HEK293 (cell line): ENCODE measurements at regions not wholly inside any gene's neighbourhood (a gene's known extent, or its start where the extent isn't known, plus 50 kb on each side); places are given as distances from the start of the nearest gene placed in this dataset.

Source experiments
- CTCF ChIA-PET: fragments of 350-600 bp; formaldehyde crosslinking; extraction: SDS; loops from one replicate; lab custom pipeline; 2021; ENCODE audit warnings: antibody characterized with exemption; lab: Yijun Ruan, JAX
- POLR2A ChIA-PET: fragments of 300-600 bp; formaldehyde crosslinking; extraction: SDS; loops from one replicate; lab custom pipeline; 2020; ENCODE audit warnings: antibody characterized with exemption, inconsistent platforms; lab: Yijun Ruan, JAX
- H3K27ac ChIP-seq: fragments of 200-500 bp; sonication (Bioruptor generic); 2 replicates; pipeline ENCODE4 v1.5.1; 2014; ENCODE audit warnings: low read depth, low read length, control low read depth, inconsistent platforms; ENCODE audit errors: extremely low read depth
- H3K36me3 ChIP-seq, 2 experiments: fragments of 200-500 bp in 1 of 2; sonication (Bioruptor generic) in 1 of 2; 1 replicate in 1 of 2; 2 replicates in 1 of 2; pipeline ENCODE4 v1.5.1; 2014 to 2017; ENCODE audit warnings: inconsistent platforms in 2 of 2, low read length in 2 of 2; ENCODE audit not compliant: control insufficient read depth in 2 of 2, insufficient read depth in 1 of 2
- H3K4me1 ChIP-seq: fragments of 200-500 bp; sonication (Bioruptor generic); 2 replicates; pipeline ENCODE4 v1.5.1; 2014; ENCODE audit warnings: mild to moderate bottlenecking, low read length, inconsistent platforms; ENCODE audit not compliant: control insufficient read depth, insufficient read depth
- H3K4me3 ChIP-seq: 2 replicates; pipeline ENCODE4 v1.5.1; 2011; ENCODE audit warnings: low read depth, mild to moderate bottlenecking, control low read depth, low read length, moderate library complexity
- H3K9me3 ChIP-seq: fragments of 200-500 bp; sonication (Bioruptor generic); 2 replicates; pipeline ENCODE4 v1.5.1; 2014; ENCODE audit warnings: low read depth, low read length, inconsistent platforms; ENCODE audit not compliant: control insufficient read depth, insufficient read depth
- ATF2 ChIP-seq: fragments of 450-650 bp; formaldehyde crosslinking; IDR thresholded peaks from 2 replicates; pipeline ENCODE4 v1.5.1; 2016; ENCODE audit warnings: missing biosample characterization, missing genetic modification characterization, low read depth
- BCL6B ChIP-seq: fragments of 450-650 bp; formaldehyde crosslinking; IDR thresholded peaks from 2 replicates; pipeline ENCODE4 v1.5.1; 2017; ENCODE audit warnings: missing biosample characterization, missing genetic modification characterization
- HOXD13 ChIP-seq: sonication (generic); formaldehyde crosslinking; IDR thresholded peaks from 2 replicates; pipeline ENCODE4 v1.8.0; 2022; ENCODE audit warnings: missing genetic modification reagents, borderline replicate concordance
- PRDM1 ChIP-seq: fragments of 450-650 bp; formaldehyde crosslinking; IDR thresholded peaks from 2 replicates; pipeline ENCODE4; 2016; ENCODE audit warnings: missing biosample characterization, missing genetic modification characterization
- ZBTB7A ChIP-seq: fragments of 450-650 bp; formaldehyde crosslinking; IDR thresholded peaks from 2 replicates; pipeline ENCODE4 v1.5.1; 2016; ENCODE audit warnings: low read depth, missing biosample characterization, missing genetic modification characterization
- ZFP3 ChIP-seq: fragments of 450-650 bp; formaldehyde crosslinking; IDR thresholded peaks from 2 replicates; pipeline ENCODE4 v1.5.1; 2016; ENCODE audit warnings: low read depth, missing biosample characterization, missing genetic modification characterization
- ZFP69B ChIP-seq: fragments of 450-650 bp; formaldehyde crosslinking; IDR thresholded peaks from 2 replicates; pipeline ENCODE4 v1.5.1; 2016; ENCODE audit warnings: missing biosample characterization, missing genetic modification characterization
- ZIC2 ChIP-seq: fragments of 450-650 bp; formaldehyde crosslinking; IDR thresholded peaks from 2 replicates; pipeline ENCODE4 v1.5.1; 2016; ENCODE audit warnings: missing biosample characterization, missing genetic modification characterization
- ZNF114 ChIP-seq: fragments of 450-650 bp; formaldehyde crosslinking; IDR thresholded peaks from 2 replicates; pipeline ENCODE4 v1.5.0; 2017; ENCODE audit warnings: missing biosample characterization, missing genetic modification characterization
- ZNF138 ChIP-seq: fragments of 450-650 bp; formaldehyde crosslinking; IDR thresholded peaks from 2 replicates; pipeline ENCODE4 v1.5.1; 2016; ENCODE audit warnings: missing biosample characterization, missing genetic modification characterization, borderline replicate concordance
- ZNF18 ChIP-seq: fragments of 450-650 bp; formaldehyde crosslinking; IDR thresholded peaks from 2 replicates; pipeline ENCODE4 v1.5.1; 2016; ENCODE audit warnings: missing biosample characterization, missing genetic modification characterization
- ZNF19 ChIP-seq: fragments of 450-650 bp; formaldehyde crosslinking; IDR thresholded peaks from 2 replicates; pipeline ENCODE4; 2016; ENCODE audit warnings: missing biosample characterization, missing genetic modification characterization, low read depth
- ZNF23 ChIP-seq: fragments of 450-650 bp; formaldehyde crosslinking; IDR thresholded peaks from 2 replicates; pipeline ENCODE4 v1.5.1; 2016; ENCODE audit warnings: missing biosample characterization, missing genetic modification characterization, borderline replicate concordance
- ZNF24 ChIP-seq: fragments of 450-650 bp; formaldehyde crosslinking; IDR thresholded peaks from 2 replicates; pipeline ENCODE4 v1.5.1; 2016; ENCODE audit warnings: missing biosample characterization, missing genetic modification characterization
- ZNF302 ChIP-seq: fragments of 450-650 bp; formaldehyde crosslinking; IDR thresholded peaks from 2 replicates; pipeline ENCODE4 v1.5.1; 2016; ENCODE audit warnings: missing biosample characterization, missing genetic modification characterization, low read depth
- ZNF311 ChIP-seq: fragments of 450-650 bp; formaldehyde crosslinking; IDR thresholded peaks from 2 replicates; pipeline ENCODE4 v1.5.1; 2017; ENCODE audit warnings: missing biosample characterization, missing genetic modification characterization, borderline replicate concordance
- ZNF426 ChIP-seq: fragments of 450-650 bp; formaldehyde crosslinking; IDR thresholded peaks from 2 replicates; pipeline ENCODE4 v1.5.1; 2017; ENCODE audit warnings: missing biosample characterization, missing genetic modification characterization, mild to moderate bottlenecking, inconsistent platforms, moderate library complexity
- ZNF514 ChIP-seq: fragments of 450-650 bp; formaldehyde crosslinking; IDR thresholded peaks from 2 replicates; pipeline ENCODE4 v1.5.1; 2016; ENCODE audit warnings: missing biosample characterization, missing genetic modification characterization
- ZNF549 ChIP-seq: fragments of 450-650 bp; IDR thresholded peaks from 2 replicates; pipeline ENCODE4 v1.5.1; 2018; ENCODE audit warnings: missing biosample characterization, missing genetic modification characterization, mild to moderate bottlenecking, inconsistent platforms, moderate library complexity
- ZNF600 ChIP-seq: fragments of 450-650 bp; formaldehyde crosslinking; IDR thresholded peaks from 2 replicates; pipeline ENCODE4 v1.5.1; 2016; ENCODE audit warnings: missing biosample characterization, missing genetic modification characterization
- ZNF660 ChIP-seq: fragments of 450-650 bp; IDR thresholded peaks from 2 replicates; pipeline ENCODE4 v1.5.1; 2018; ENCODE audit warnings: missing biosample characterization, mild to moderate bottlenecking, missing genetic modification characterization
- ZNF664 ChIP-seq: fragments of 450-650 bp; formaldehyde crosslinking; IDR thresholded peaks from 2 replicates; pipeline ENCODE4 v1.5.1; 2016; ENCODE audit warnings: missing biosample characterization, missing genetic modification characterization
- ZNF677 ChIP-seq: fragments of 450-650 bp; IDR thresholded peaks from 2 replicates; pipeline ENCODE4 v1.5.0; 2018; ENCODE audit warnings: missing biosample characterization, mild to moderate bottlenecking, missing genetic modification characterization, moderate library complexity
- ZNF707 ChIP-seq: fragments of 450-650 bp; formaldehyde crosslinking; IDR thresholded peaks from 2 replicates; pipeline ENCODE4 v1.5.1; 2016; ENCODE audit warnings: missing biosample characterization, missing genetic modification characterization
- ZNF785 ChIP-seq: fragments of 450-650 bp; formaldehyde crosslinking; IDR thresholded peaks from 2 replicates; pipeline ENCODE4 v1.5.1; 2016; ENCODE audit warnings: missing biosample characterization, missing genetic modification characterization
- TF ChIP-seq, protein P1 (sequence below): fragments of 450-650 bp; formaldehyde crosslinking; IDR thresholded peaks from 2 replicates; pipeline ENCODE4 v1.5.1; 2016; ENCODE audit warnings: missing biosample characterization, missing genetic modification characterization
- TF ChIP-seq, protein P2 (sequence below): fragments of 450-650 bp; formaldehyde crosslinking; IDR thresholded peaks from 2 replicates; pipeline ENCODE4 v1.5.1; 2017; ENCODE audit warnings: missing biosample characterization, missing genetic modification characterization

GRCh38 chr14:61864329-61864898 is 102.2 kb downstream of the SNAPC1 start:
- ChIA-PET CTCF (no interaction called here), POLR2A (no interaction called here)
- Histone ChIP-seq H3K4me3 (no peak overlapping the region), H3K9me3 (no peaks in the 10 kb centered on the region), H3K36me3 (no peaks in the 10 kb centered on the region), H3K4me1 (peaks cover 2% of the 10 kb centered on the region; the same call in 1 of the 2 replicates), H3K27ac (no peak overlapping the region)
- TF ChIP-seq ZFP3 = no peak
- TF ChIP-seq HOXD13 (CRISPR knock-in tag) = no peak
- no peak for TF ChIP-seq BCL6B
- no peak for TF ChIP-seq ZNF24 (tag by site-specific recombination)
- TF ChIP-seq ZNF138 (tag by site-specific recombination) = no peak
- TF ChIP-seq ZNF785 = no peak
- no peak for TF ChIP-seq ZNF426 (tag by site-specific recombination)
- TF ChIP-seq ZNF514 = no peak
- TF ChIP-seq ZNF600 (tag by site-specific recombination) = no peak
- TF ChIP-seq, protein P1, sequence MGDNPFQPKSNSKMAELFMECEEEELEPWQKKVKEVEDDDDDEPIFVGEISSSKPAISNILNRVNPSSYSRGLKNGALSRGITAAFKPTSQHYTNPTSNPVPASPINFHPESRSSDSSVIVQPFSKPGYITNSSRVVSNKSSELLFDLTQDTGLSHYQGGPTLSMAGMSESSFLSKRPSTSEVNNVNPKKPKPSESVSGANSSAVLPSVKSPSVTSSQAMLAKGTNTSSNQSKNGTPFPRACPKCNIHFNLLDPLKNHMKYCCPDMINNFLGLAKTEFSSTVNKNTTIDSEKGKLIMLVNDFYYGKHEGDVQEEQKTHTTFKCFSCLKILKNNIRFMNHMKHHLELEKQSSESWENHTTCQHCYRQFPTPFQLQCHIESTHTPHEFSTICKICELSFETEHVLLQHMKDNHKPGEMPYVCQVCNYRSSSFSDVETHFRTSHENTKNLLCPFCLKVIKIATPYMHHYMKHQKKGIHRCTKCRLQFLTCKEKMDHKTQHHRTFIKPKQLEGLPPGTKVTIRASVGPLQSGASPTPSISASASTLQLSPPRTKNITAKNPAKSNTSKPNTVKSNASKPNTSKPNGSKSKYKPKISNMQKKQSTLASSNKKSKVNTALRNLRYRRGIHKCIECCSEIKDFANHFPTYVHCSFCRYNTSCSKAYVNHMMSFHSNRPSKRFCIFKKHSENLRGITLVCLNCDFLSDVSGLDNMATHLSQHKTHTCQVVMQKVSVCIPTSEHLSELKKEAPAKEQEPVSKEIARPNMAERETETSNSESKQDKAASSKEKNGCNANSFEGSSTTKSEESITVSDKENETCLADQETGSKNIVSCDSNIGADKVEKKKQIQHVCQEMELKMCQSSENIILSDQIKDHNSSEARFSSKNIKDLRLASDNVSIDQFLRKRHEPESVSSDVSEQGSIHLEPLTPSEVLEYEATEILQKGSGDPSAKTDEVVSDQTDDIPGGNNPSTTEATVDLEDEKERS (tag by site-specific recombination) = no peak
- no peak for TF ChIP-seq ZNF19 (tag by site-specific recombination)
- no peak for TF ChIP-seq PRDM1 (tag by site-specific recombination)
- no peak for TF ChIP-seq ZBTB7A

DNA sequence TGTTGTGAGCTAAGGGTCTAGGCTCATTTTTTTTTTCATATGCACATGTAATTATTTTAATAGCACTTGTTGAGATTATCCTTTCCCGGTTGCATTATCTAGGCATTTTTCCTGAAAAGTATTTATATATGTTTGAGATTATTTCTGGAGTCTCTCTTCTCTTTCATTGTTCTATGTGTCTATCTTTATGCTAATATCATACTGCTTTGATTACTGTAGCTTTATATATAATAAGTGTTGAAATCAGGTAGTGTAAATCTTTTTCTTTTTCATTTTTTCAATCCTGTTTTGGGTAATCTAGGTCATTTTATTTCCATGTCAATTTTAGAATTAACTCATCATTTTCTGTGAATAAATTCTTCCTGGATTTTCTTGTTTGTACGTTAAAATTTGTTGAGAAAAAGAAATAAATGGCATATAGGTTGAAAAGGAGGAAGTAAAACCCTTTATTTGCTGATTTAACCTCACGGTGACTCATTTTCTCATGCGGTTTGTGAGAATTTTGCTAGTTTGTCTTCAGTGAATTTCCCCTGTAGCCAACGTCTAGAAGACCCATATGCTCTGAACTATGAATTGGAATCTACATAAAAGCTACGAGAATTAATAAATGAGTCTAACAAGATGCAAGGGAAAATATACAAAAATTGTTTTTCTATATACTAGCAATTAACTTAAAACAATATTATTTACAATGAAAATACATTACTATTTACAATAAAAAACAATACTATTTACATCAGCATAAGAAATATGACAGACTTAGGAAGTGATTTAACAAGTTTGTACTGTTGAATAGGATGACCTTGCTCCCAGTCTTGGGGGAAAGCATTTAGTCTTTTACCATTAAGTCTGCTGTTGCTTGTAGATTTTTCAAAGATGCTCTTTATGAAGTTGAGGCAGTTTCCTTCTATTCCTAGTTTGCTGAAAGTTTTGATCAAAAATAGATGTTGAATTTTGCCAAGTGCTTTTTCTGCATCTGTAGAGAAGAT is 105.0 kb downstream of the SNAPC1 start:
- ChIA-PET CTCF (interaction anchor here (0.8 to 1.0 kb wide), 2 partner anchors 27 to 68 kb away, joined by 3 read pairs; no protein-coding TSS in a partner anchor), POLR2A (no interaction called here)
- H3K9me3 ChIP-seq = no peaks in the 10 kb centered on the region; the same call in 1 of the 2 replicates
- no peak overlapping the region for H3K4me3 ChIP-seq
- no peaks in the 10 kb centered on the region for H3K36me3 ChIP-seq
- H3K4me1 ChIP-seq = no peaks in the 10 kb centered on the region
- H3K27ac ChIP-seq = no peak overlapping the region
- TF ChIP-seq ZNF302 (tag by site-specific recombination) (no peak), ZNF677 (no peak), ZIC2 (tag by site-specific recombination) (no peak), ZNF311 (tag by site-specific recombination) (no peak), ZNF660 (tag by site-specific recombination) (no peak), ZNF549 (tag by site-specific recombination) (no peak), ZNF114 (tag by site-specific recombination) (no peak), ZFP69B (no peak), ZNF707 (no peak), ZNF23 (no peak), ZNF664 (tag by site-specific recombination) (no peak), ATF2 (no peak), ZNF18 (no peak)
- TF ChIP-seq, protein P2, sequence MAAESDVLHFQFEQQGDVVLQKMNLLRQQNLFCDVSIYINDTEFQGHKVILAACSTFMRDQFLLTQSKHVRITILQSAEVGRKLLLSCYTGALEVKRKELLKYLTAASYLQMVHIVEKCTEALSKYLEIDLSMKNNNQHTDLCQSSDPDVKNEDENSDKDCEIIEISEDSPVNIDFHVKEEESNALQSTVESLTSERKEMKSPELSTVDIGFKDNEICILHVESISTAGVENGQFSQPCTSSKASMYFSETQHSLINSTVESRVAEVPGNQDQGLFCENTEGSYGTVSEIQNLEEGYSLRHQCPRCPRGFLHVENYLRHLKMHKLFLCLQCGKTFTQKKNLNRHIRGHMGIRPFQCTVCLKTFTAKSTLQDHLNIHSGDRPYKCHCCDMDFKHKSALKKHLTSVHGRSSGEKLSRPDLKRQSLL (tag by site-specific recombination) = no peak
